PC-3 (cell line): ENCODE measurements at regions not wholly inside any gene's neighbourhood (a gene's known extent, or its start where the extent isn't known, plus 50 kb on each side); places are given as distances from the start of the nearest gene placed in this dataset.

Source experiments
- EZH2phosphoT487 ChIP-seq: fragments of 300-600 bp; sonication (generic); IDR thresholded peaks from 2 replicates; pipeline ENCODE4 v1.6.1; 2018; ENCODE audit warnings: mild to moderate bottlenecking, antibody characterized with exemption, low read length, borderline replicate concordance
- TF ChIP-seq, protein P1 (sequence below): fragments of 300-600 bp; sonication (generic); conservative IDR thresholded peaks from 2 replicates; pipeline ENCODE4 v1.5.1; 2017; ENCODE audit warnings: antibody characterized with exemption, low read depth, mild to moderate bottlenecking, low read length

GRCh38 chrX:56029188-56029587 lies 203.0 kb upstream of the KLF8 start:
- TF ChIP-seq, protein P1, sequence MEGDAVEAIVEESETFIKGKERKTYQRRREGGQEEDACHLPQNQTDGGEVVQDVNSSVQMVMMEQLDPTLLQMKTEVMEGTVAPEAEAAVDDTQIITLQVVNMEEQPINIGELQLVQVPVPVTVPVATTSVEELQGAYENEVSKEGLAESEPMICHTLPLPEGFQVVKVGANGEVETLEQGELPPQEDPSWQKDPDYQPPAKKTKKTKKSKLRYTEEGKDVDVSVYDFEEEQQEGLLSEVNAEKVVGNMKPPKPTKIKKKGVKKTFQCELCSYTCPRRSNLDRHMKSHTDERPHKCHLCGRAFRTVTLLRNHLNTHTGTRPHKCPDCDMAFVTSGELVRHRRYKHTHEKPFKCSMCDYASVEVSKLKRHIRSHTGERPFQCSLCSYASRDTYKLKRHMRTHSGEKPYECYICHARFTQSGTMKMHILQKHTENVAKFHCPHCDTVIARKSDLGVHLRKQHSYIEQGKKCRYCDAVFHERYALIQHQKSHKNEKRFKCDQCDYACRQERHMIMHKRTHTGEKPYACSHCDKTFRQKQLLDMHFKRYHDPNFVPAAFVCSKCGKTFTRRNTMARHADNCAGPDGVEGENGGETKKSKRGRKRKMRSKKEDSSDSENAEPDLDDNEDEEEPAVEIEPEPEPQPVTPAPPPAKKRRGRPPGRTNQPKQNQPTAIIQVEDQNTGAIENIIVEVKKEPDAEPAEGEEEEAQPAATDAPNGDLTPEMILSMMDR, result no peak
- no peak for TF ChIP-seq EZH2phosphoT487
